ENCODE measurements at regions not wholly inside any gene's neighbourhood (a gene's known extent, or its start where the extent isn't known, plus 50 kb on each side); places are given as distances from the start of the nearest gene placed in this dataset.
A peak's percentile ranks its signal among the peaks of the same experiment; 100 is the strongest.

DNA sequence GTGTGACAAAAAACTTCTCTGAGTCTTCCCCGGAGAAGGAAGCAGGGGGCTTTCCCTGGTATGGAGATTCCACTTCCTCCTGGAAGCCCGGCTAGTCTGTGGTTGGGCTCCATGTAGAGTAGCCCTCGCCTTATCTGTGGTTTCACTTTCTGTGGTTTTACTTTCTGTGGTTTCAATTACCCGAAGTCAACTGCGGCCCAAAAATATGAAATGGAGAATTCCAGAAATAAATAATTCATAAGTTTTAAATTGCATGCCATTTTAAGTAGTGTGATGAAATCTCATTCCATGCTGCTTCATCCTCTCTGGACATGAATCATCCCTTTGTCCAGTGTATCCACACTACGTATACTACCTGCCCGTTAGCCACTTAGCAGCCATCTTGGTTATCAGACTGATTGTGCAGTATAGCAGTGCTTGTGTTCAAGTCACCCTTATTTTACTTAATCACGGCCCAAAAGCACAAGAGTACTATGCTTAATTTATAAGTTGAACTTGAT, 275.0 kb upstream of the SESN3 start:
- POLR2A ChIA-PET: no interaction called here
- no peaks in the 10 kb centered on the region for H3K27me3 ChIP-seq (replicated peaks in 1 of 4; ENCODE audit: control extremely low read depth in 1 of 4, control insufficient read depth in 3 of 4, insufficient read depth in 4 of 4, low read length in 3 of 4)
- no peaks in the 10 kb centered on the region for H3K36me3 ChIP-seq (replicated peaks in 1 of 2; ENCODE audit: control extremely low read depth in 1 of 2, control insufficient read depth in 1 of 2, extremely low read depth in 1 of 2, insufficient read depth in 2 of 2, low read length in 1 of 2)
- no peak for TF ChIP-seq EZH2 (IDR thresholded peaks at IDR 0.05; ENCODE audit: borderline replicate concordance, insufficient read depth, low read depth, low read length, poor library complexity, severe bottlenecking)
- TF ChIP-seq, protein P1, sequence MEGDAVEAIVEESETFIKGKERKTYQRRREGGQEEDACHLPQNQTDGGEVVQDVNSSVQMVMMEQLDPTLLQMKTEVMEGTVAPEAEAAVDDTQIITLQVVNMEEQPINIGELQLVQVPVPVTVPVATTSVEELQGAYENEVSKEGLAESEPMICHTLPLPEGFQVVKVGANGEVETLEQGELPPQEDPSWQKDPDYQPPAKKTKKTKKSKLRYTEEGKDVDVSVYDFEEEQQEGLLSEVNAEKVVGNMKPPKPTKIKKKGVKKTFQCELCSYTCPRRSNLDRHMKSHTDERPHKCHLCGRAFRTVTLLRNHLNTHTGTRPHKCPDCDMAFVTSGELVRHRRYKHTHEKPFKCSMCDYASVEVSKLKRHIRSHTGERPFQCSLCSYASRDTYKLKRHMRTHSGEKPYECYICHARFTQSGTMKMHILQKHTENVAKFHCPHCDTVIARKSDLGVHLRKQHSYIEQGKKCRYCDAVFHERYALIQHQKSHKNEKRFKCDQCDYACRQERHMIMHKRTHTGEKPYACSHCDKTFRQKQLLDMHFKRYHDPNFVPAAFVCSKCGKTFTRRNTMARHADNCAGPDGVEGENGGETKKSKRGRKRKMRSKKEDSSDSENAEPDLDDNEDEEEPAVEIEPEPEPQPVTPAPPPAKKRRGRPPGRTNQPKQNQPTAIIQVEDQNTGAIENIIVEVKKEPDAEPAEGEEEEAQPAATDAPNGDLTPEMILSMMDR (IDR thresholded peaks at IDR 0.05): no peak
- no peaks in the 10 kb centered on the region for H3K9me3 ChIP-seq (ENCODE audit: control extremely low read depth in 1 of 3, control insufficient read depth in 2 of 3, insufficient read depth in 1 of 3, low read length in 2 of 3)
- no peak overlapping the region for H2AFZ ChIP-seq (ENCODE audit: insufficient read depth, low read depth, low read length, poor library complexity, severe bottlenecking)
- H4K20me1 ChIP-seq (ENCODE audit: control insufficient read depth, insufficient read depth, low read length, poor library complexity, severe bottlenecking): no peaks in the 10 kb centered on the region
- DNase-seq (no peak), ATAC-seq (ENCODE audit: low read depth) (no peak)
- intact Hi-C loops (cut with micrococcal nuclease): no loop called here
- H3K27me3 Mint-ChIP-seq: peaks cover 4% of the 10 kb centered on the region
- no peaks in the 10 kb centered on the region for H3K79me2 ChIP-seq (ENCODE audit: control insufficient read depth, insufficient read depth, low read length)
- peaks cover 8% of the 10 kb centered on the region for H3K4me1 Mint-ChIP-seq
- H3K4me2 ChIP-seq (replicated peaks; ENCODE audit: low read depth, low read length, poor library complexity, severe bottlenecking): peak overlapping the region; percentile 3
- CTCF ChIA-PET: no interaction called here
- H3K4me3 ChIP-seq (ENCODE audit: control extremely low read depth in 1 of 5, extremely low read depth in 1 of 5, insufficient read depth in 1 of 5, low read depth in 2 of 5, low read length in 4 of 5): no peak overlapping the region
- H3K9ac ChIP-seq (ENCODE audit: low read length): no peak overlapping the region
- H3K4me3 Mint-ChIP-seq: no peak overlapping the region
- no peaks in the 10 kb centered on the region for H3K9me3 Mint-ChIP-seq (ENCODE audit: insufficient read depth)
- no peak overlapping the region for H3K27ac Mint-ChIP-seq
- H3K27ac ChIP-seq (ENCODE audit: low read length in 2 of 2): no peak overlapping the region
- 0% methylated on average over 2 of the region's 8 CpGs for WGBS (ENCODE audit: insufficient coverage)
- H3K4me1 ChIP-seq (ENCODE audit: control insufficient read depth in 2 of 2, insufficient read depth in 2 of 2, low read length in 2 of 2): peaks cover 4 to 6% of the 10 kb centered on the region in 2 donors

DNA sequence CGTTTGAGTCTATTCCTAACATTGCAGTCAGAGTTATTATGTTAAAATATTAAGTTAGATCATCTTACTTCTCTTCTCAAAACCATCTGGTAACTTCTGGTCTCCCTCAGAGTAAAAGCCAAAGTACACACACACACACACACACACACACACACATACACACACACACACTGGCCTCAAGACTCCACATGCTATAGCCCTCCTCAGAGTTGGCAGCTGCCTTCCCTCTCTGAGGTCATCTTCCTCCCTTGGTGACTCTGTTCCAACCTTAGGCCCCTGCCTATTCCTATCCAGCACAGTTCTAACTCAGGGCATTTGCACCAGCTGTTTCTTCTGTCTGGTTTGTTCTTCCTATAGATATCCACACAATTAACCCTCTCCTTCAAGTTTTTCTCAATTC, 272.0 kb upstream of the SESN3 start:
- Histone ChIP-seq H3K79me2 (ENCODE audit: control insufficient read depth, insufficient read depth, low read length) (no peaks in the 10 kb centered on the region), H3K4me1 (ENCODE audit: control insufficient read depth in 2 of 2, insufficient read depth in 2 of 2, low read length in 2 of 2) (peaks cover 4 to 6% of the 10 kb centered on the region in 2 donors), H4K20me1 (ENCODE audit: control insufficient read depth, insufficient read depth, low read length, poor library complexity, severe bottlenecking) (no peaks in the 10 kb centered on the region), H2AFZ (ENCODE audit: insufficient read depth, low read depth, low read length, poor library complexity, severe bottlenecking) (no peak overlapping the region), H3K9me3 (ENCODE audit: control extremely low read depth in 1 of 3, control insufficient read depth in 2 of 3, insufficient read depth in 1 of 3, low read length in 2 of 3) (no peaks in the 10 kb centered on the region), H3K27ac (ENCODE audit: low read length in 2 of 2) (no peak overlapping the region), H3K36me3 (replicated peaks in 1 of 2; ENCODE audit: control extremely low read depth in 1 of 2, control insufficient read depth in 1 of 2, extremely low read depth in 1 of 2, insufficient read depth in 2 of 2, low read length in 1 of 2) (no peaks in the 10 kb centered on the region), H3K9ac (ENCODE audit: low read length) (no peak overlapping the region), H3K4me2 (replicated peaks; ENCODE audit: low read depth, low read length, poor library complexity, severe bottlenecking) (no peak overlapping the region), H3K27me3 (replicated peaks in 1 of 4; ENCODE audit: control extremely low read depth in 1 of 4, control insufficient read depth in 3 of 4, insufficient read depth in 4 of 4, low read length in 3 of 4) (no peaks in the 10 kb centered on the region), H3K4me3 (ENCODE audit: control extremely low read depth in 1 of 5, extremely low read depth in 1 of 5, insufficient read depth in 1 of 5, low read depth in 2 of 5, low read length in 4 of 5) (no peak overlapping the region)
- H3K9me3 Mint-ChIP-seq (ENCODE audit: insufficient read depth): no peaks in the 10 kb centered on the region
- no CpG with 5 or more reads among the region's 1 CpG for WGBS (ENCODE audit: insufficient coverage)
- H3K27ac Mint-ChIP-seq: no peak overlapping the region
- no peak for DNase-seq
- CTCF ChIA-PET: no interaction called here
- POLR2A ChIA-PET: no interaction called here
- H3K4me1 Mint-ChIP-seq: peaks cover 8% of the 10 kb centered on the region
- peaks cover 4% of the 10 kb centered on the region for H3K27me3 Mint-ChIP-seq
- H3K4me3 Mint-ChIP-seq: no peak overlapping the region
- no peak for ATAC-seq (ENCODE audit: low read depth)
- TF ChIP-seq EZH2 (IDR thresholded peaks at IDR 0.05; ENCODE audit: borderline replicate concordance, insufficient read depth, low read depth, low read length, poor library complexity, severe bottlenecking): no peak
- TF ChIP-seq, protein P1 (IDR thresholded peaks at IDR 0.05): no peak
- intact Hi-C loops (cut with micrococcal nuclease): no loop called here

Data from B cell (primary cell).